ENCODE measurements at regions not wholly inside any gene's neighbourhood (a gene's known extent, or its start where the extent isn't known, plus 50 kb on each side); places are given as distances from the start of the nearest gene placed in this dataset.

- in situ Hi-C loops (cut with HindIII; ENCODE audit: extremely low pct_ligation_motif_present, low pct_unique_long_range_greater_than_20kb), result no loop called here
- DNase-seq (ENCODE audit: low spot score) (no peak), ATAC-seq (no peak), FAIRE-seq (no peak)
- no peak for TF ChIP-seq MLLT10 (CRISPR knock-in tag; IDR thresholded peaks at IDR 0.05)
- no peak for TF ChIP-seq ADNP (CRISPR knock-in tag; IDR thresholded peaks at IDR 0.05)
- no peak for TF ChIP-seq MIER2 (CRISPR knock-in tag; IDR thresholded peaks at IDR 0.05)
- TF ChIP-seq ZNF678 (CRISPR knock-in tag; IDR thresholded peaks at IDR 0.05), result no peak
- ChIA-PET CTCF (ENCODE audit: low intra/inter-chr PET ratio, low total read pairs) (no interaction called here), POLR2A (no interaction called here)
- H3K9ac ChIP-seq (ENCODE audit: insufficient read depth, low read depth, low read length), result no peak overlapping the region
- H3K4me1 ChIP-seq (ENCODE audit: insufficient read depth, low read length), result no peaks in the 10 kb centered on the region
- H3K4me3 ChIP-seq (replicated peaks in 1 of 3; ENCODE audit: insufficient read depth in 1 of 3, low read depth in 2 of 3, low read length in 3 of 3), result no peak overlapping the region
- no peak overlapping the region for H2AFZ ChIP-seq (ENCODE audit: low read length)
- no TSS peak for BruUV-seq (replicated peaks)
- no peaks in the 10 kb centered on the region for H3K9me3 ChIP-seq (ENCODE audit: low read length)
- H3K4me2 ChIP-seq (ENCODE audit: low read depth, low read length), result no peak overlapping the region
- WGBS (ENCODE audit: low lambda C conversion rate), result 7% methylated on average over 2 of the region's 4 CpGs
- peaks cover 3 to 5% of the 10 kb centered on the region in 2 experiments; a peak in 3 of 5 replicates for H3K27me3 ChIP-seq (ENCODE audit: control insufficient read depth in 1 of 2, insufficient read depth in 2 of 2, low read length in 2 of 2)
- no peak overlapping the region for H3K27ac ChIP-seq (ENCODE audit: extremely low read length, insufficient read depth, low read length)
- intact Hi-C loops (cut with micrococcal nuclease; ENCODE audit: unreplicated experiment), result no loop called here
- H3K36me3 ChIP-seq (replicated peaks in 1 of 2; ENCODE audit: control insufficient read depth in 1 of 2, insufficient read depth in 2 of 2, low read length in 2 of 2), result no peaks in the 10 kb centered on the region
- H4K20me1 ChIP-seq (ENCODE audit: insufficient read depth, low read length), result no peaks in the 10 kb centered on the region
- no peaks in the 10 kb centered on the region for H3K79me2 ChIP-seq (ENCODE audit: insufficient read depth, low read length)
Observed at GRCh38 chr5:141778683-141779082, 96.7 kb upstream of the ARAP3 start.

GRCh38 chr5:141778206-141778605 is 96.2 kb upstream of the ARAP3 start:
- Histone ChIP-seq H4K20me1 (ENCODE audit: insufficient read depth, low read length) (no peaks in the 10 kb centered on the region), H3K4me2 (ENCODE audit: low read depth, low read length) (no peak overlapping the region), H3K27me3 (ENCODE audit: control insufficient read depth in 1 of 2, insufficient read depth in 2 of 2, low read length in 2 of 2) (peaks cover 3 to 5% of the 10 kb centered on the region in 2 experiments; a peak in 3 of 5 replicates), H3K4me1 (ENCODE audit: insufficient read depth, low read length) (no peaks in the 10 kb centered on the region), H3K4me3 (replicated peaks in 1 of 3; ENCODE audit: insufficient read depth in 1 of 3, low read depth in 2 of 3, low read length in 3 of 3) (no peak overlapping the region), H3K27ac (ENCODE audit: extremely low read length, insufficient read depth, low read length) (no peak overlapping the region), H3K9me3 (ENCODE audit: low read length) (no peaks in the 10 kb centered on the region), H2AFZ (ENCODE audit: low read length) (no peak overlapping the region), H3K36me3 (replicated peaks in 1 of 2; ENCODE audit: control insufficient read depth in 1 of 2, insufficient read depth in 2 of 2, low read length in 2 of 2) (no peaks in the 10 kb centered on the region), H3K9ac (ENCODE audit: insufficient read depth, low read depth, low read length) (no peak overlapping the region), H3K79me2 (ENCODE audit: insufficient read depth, low read length) (no peaks in the 10 kb centered on the region)
- WGBS (ENCODE audit: low lambda C conversion rate), result 14% methylated on average over 8 of the region's 11 CpGs
- in situ Hi-C loops (cut with HindIII; ENCODE audit: extremely low pct_ligation_motif_present, low pct_unique_long_range_greater_than_20kb) (no loop called here), intact Hi-C loops (cut with micrococcal nuclease; ENCODE audit: unreplicated experiment) (no loop called here)
- CTCF ChIA-PET (ENCODE audit: low intra/inter-chr PET ratio, low total read pairs), result no interaction called here
- DNase-seq (ENCODE audit: low spot score) (no peak), FAIRE-seq (no peak), ATAC-seq (no peak)
- POLR2A ChIA-PET, result no interaction called here
- no TSS peak for BruUV-seq (replicated peaks)
- TF ChIP-seq RARA (CRISPR knock-in tag; IDR thresholded peaks at IDR 0.05), result no peak
- TF ChIP-seq SIN3A (IDR thresholded peaks at IDR 0.05; ENCODE audit: borderline replicate concordance, low read depth, low read length), result no peak
- no peak for TF ChIP-seq ZNF224 (CRISPR knock-in tag; IDR thresholded peaks at IDR 0.05)
- no peak for TF ChIP-seq ARNTL (CRISPR knock-in tag; IDR thresholded peaks at IDR 0.05)
- TF ChIP-seq DNMT3B (CRISPR knock-in tag; conservative IDR thresholded peaks at IDR 0.05), result no peak
- TF ChIP-seq ZNF432 (CRISPR knock-in tag; IDR thresholded peaks at IDR 0.05; ENCODE audit: borderline replicate concordance), result no peak
- TF ChIP-seq ZNF737 (CRISPR knock-in tag; IDR thresholded peaks at IDR 0.05; ENCODE audit: borderline replicate concordance), result no peak
- TF ChIP-seq DZIP1 (CRISPR knock-in tag; IDR thresholded peaks at IDR 0.05), result no peak
- TF ChIP-seq ZNF75D (CRISPR knock-in tag; IDR thresholded peaks at IDR 0.05; ENCODE audit: borderline replicate concordance), result no peak
- no peak for TF ChIP-seq ZSCAN30 (CRISPR knock-in tag; IDR thresholded peaks at IDR 0.05)
- TF ChIP-seq NR2F1 (CRISPR knock-in tag; IDR thresholded peaks at IDR 0.05), result no peak
- no peak for TF ChIP-seq FOXK2 (IDR thresholded peaks at IDR 0.05)
- no peak for TF ChIP-seq ZNF143 (CRISPR knock-in tag; IDR thresholded peaks at IDR 0.05)
- no peak for TF ChIP-seq GLI4 (CRISPR knock-in tag; IDR thresholded peaks at IDR 0.05; ENCODE audit: borderline replicate concordance)
- no peak for TF ChIP-seq ZNF768 (CRISPR knock-in tag; IDR thresholded peaks at IDR 0.05)
- TF ChIP-seq ZNF672 (CRISPR knock-in tag; IDR thresholded peaks at IDR 0.05), result no peak
- no peak for TF ChIP-seq CENPX (CRISPR knock-in tag; IDR thresholded peaks at IDR 0.05)

All from HepG2 (cell line).